ENCODE measurements at regions not wholly inside any gene's neighbourhood (a gene's known extent, or its start where the extent isn't known, plus 50 kb on each side); places are given as distances from the start of the nearest gene placed in this dataset.

DNA sequence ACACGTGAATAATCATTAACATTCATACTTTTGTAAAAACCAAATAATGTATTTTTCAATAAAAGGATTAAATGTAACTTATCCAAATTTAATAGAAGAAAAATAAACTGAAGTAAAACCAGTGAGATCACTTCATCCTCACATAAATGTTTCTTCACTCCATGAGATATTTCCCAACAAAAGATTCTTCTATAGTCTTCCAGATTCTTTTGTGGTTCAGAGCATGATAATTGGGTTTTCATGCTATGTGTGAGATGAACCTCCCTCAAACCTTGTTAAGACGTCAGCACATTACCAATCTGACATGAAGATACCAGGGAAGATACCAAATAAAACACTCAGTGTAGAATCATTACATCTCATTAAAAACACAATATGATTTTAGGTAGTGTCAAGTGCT is 62.9 kb upstream of the OXGR1 start:
- H3K4me3 ChIP-seq (ENCODE audit: low read depth, poor library complexity, severe bottlenecking) = no peak overlapping the region
- intact Hi-C loops (cut with DNase I; ENCODE audit: low total_unique reads) = no loop called here
- DNase-seq (ENCODE audit: low spot score in 2 of 2) = no peak
- WGBS, 2 donors = 74 to 84% methylated on average over 2 of the region's 2 CpGs
- TF ChIP-seq POLR2A (IDR thresholded peaks at IDR 0.05) = no peak
- TF ChIP-seq, protein P1, sequence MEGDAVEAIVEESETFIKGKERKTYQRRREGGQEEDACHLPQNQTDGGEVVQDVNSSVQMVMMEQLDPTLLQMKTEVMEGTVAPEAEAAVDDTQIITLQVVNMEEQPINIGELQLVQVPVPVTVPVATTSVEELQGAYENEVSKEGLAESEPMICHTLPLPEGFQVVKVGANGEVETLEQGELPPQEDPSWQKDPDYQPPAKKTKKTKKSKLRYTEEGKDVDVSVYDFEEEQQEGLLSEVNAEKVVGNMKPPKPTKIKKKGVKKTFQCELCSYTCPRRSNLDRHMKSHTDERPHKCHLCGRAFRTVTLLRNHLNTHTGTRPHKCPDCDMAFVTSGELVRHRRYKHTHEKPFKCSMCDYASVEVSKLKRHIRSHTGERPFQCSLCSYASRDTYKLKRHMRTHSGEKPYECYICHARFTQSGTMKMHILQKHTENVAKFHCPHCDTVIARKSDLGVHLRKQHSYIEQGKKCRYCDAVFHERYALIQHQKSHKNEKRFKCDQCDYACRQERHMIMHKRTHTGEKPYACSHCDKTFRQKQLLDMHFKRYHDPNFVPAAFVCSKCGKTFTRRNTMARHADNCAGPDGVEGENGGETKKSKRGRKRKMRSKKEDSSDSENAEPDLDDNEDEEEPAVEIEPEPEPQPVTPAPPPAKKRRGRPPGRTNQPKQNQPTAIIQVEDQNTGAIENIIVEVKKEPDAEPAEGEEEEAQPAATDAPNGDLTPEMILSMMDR (IDR thresholded peaks at IDR 0.05) = no peak

DNA sequence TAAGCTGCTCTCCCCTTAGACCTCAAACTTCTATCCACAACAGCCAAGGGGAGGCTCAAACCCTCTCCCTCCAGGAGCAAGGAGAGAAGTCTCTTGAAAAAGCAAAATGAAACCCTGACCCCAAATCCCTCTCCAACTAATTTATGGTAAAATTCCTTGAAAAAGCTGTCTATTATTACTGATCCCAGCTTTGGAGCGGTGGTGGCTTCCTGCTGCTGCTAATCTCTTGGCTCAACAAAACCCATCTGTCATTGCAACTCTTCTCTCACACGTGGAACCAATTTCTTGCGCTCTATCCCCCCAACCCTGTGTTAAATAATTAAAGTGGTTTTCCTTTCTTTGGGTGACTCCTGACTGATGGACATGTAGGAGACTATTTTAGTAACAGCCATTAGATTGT is 64.1 kb upstream of the OXGR1 start:
- DNase-seq (ENCODE audit: low spot score in 2 of 2) = no peak
- TF ChIP-seq, protein P1 (IDR thresholded peaks at IDR 0.05) = no peak
- no peak for TF ChIP-seq POLR2A (IDR thresholded peaks at IDR 0.05)
- intact Hi-C loops (cut with DNase I; ENCODE audit: low total_unique reads) = no loop called here
- H3K4me3 ChIP-seq (ENCODE audit: low read depth, poor library complexity, severe bottlenecking) = no peak overlapping the region
- WGBS, 2 donors = 52 to 54% methylated on average over 3 of the region's 3 CpGs

DNA sequence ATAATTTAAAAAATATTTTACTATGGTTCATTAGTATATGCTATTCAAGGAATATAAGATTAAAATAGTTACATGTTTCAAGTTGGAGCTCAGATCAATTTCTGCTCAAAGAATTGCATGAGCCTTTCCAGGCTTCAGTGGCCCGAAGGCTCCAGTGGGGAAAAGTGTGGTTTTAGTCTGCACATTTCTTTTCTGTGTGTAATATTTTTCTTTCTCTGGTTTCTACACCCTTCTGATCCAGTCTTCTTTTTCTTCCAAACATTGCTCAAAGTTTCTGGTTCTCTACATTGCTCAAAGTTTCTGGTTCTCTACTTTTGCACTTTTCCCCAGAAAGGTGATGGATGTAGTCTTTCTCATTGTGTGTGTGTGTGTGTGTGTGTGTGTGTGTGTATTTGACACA is 64.7 kb upstream of the OXGR1 start:
- no peak for TF ChIP-seq POLR2A (IDR thresholded peaks at IDR 0.05)
- TF ChIP-seq, protein P1 (IDR thresholded peaks at IDR 0.05) = no peak
- intact Hi-C loops (cut with DNase I; ENCODE audit: low total_unique reads) = no loop called here
- 67 to 71% methylated on average over 1 of the region's 1 CpG for WGBS, 2 donors
- no peak for DNase-seq (ENCODE audit: low spot score in 2 of 2)
- H3K4me3 ChIP-seq (ENCODE audit: low read depth, poor library complexity, severe bottlenecking) = no peak overlapping the region

DNA sequence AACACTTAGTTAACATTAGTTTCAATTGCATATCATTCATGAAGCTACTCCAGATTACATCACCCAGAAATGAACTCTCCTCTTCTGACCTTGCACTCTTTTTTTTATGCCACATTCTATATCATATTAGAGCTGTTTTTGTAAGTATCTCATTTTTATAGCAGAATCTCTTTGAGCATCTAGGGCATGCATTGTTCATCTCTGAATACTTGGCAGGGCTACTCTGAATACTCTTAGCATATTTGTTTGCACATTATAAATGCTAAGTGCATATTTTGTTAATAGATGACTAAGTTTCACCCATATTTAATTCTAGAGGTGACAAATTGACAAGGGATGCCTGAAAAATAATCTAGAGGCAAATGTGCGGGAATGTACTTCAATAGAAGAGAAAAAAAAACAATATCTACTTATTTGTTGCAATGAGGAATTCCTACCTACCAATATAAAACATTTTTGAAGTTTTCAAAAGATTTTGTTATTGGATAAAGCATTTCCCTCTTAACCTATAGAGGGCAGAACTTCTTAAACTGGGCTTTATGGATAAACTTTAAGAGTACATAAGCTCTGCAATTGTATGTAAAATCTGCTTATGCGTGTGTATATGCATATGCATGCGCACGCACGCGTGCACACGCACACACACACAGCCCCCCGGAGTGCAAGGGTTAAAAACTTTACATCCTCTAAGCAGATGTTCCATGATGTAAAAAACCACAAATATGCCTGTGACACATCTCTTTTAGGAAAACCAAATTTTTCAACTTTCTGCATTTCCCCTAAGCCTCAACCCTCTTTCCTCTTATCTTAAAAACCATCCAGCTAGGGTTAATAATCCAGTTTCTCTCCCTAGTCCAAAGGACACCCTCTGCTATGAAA is 73.0 kb upstream of the OXGR1 start:
- WGBS, 2 donors = 85 to 88% methylated on average over 8 of the region's 8 CpGs
- intact Hi-C loops (cut with DNase I; ENCODE audit: low total_unique reads) = no loop called here
- H3K4me3 ChIP-seq (ENCODE audit: low read depth, poor library complexity, severe bottlenecking) = no peak overlapping the region
- DNase-seq (ENCODE audit: low spot score in 2 of 2) = no peak
- TF ChIP-seq, protein P1 (IDR thresholded peaks at IDR 0.05) = no peak
- no peak for TF ChIP-seq POLR2A (IDR thresholded peaks at IDR 0.05)

DNA sequence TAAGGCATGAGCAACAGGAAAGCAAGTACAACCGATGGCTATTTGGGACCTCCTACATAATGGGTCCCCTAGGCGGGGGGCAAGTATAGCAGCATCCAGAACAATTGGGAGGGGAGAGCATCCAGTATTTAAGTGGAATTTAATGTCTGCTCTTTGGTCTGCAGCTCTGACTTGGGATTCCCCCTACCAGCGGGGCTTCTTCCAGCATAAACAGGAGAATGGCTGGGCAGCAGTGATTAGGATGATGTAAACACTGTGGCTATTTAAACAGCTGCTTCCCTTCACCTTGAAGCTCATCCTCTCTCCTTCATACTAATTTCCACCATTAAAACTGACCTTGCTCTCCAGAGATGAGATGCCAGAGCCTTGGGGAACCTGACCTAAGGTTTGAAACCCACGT is 73.9 kb upstream of the OXGR1 start:
- TF ChIP-seq, protein P1 (IDR thresholded peaks at IDR 0.05) = no peak
- TF ChIP-seq POLR2A (IDR thresholded peaks at IDR 0.05) = no peak
- DNase-seq (ENCODE audit: low spot score in 2 of 2) = no peak
- intact Hi-C loops (cut with DNase I; ENCODE audit: low total_unique reads) = no loop called here
- H3K4me3 ChIP-seq (ENCODE audit: low read depth, poor library complexity, severe bottlenecking) = no peak overlapping the region
- 69 to 72% methylated on average over 4 of the region's 4 CpGs for WGBS, 2 donors

All from lower leg skin (tissue), 4 donors.